ENCODE measurements at regions not wholly inside any gene's neighbourhood (a gene's known extent, or its start where the extent isn't known, plus 50 kb on each side); places are given as distances from the start of the nearest gene placed in this dataset.

DNA sequence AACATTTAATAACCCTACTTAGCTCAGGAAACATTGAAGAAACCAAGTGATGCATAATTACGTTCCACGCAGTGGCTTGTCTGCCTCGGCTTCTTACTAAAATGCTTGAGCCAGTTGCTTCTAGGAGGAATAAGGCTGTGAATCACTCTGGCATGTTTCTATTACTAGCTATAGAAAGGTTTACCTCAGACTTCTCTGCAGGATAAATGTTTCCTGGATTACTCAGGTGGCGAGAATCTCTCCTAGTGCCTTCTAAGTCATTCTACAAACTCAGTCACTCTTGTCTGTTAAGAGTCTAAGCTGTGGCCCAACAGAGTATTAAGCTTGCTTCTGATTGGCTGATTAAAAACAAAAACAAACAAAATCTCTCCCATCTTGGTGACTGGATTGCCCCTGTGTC, 92.0 kb upstream of the RALGPS2 start:
- TF ChIP-seq YY1 (IDR thresholded peaks at IDR 0.05; ENCODE audit: insufficient read depth, insufficient read length) (no peak), SUZ12 (IDR thresholded peaks at IDR 0.05; ENCODE audit: extremely low read depth, insufficient read depth, insufficient read length) (no peak)
